Ascending aorta (tissue), 2 donors: ENCODE measurements at regions not wholly inside any gene's neighbourhood (a gene's known extent, or its start where the extent isn't known, plus 50 kb on each side); places are given as distances from the start of the nearest gene placed in this dataset.

Experiments used
- DNase-seq, 2 donors: peaks; one replicate each; pipeline ENCODE4 v3.0.0-alpha.2; 2019; ENCODE audit warnings: low spot score in 2 of 2
- H3K27ac ChIP-seq, 2 donors: fragments of 200-600 bp; sonication (generic); one replicate each; pipeline ENCODE4 v1.5.1; 2016 to 2017; ENCODE audit warnings: mild to moderate bottlenecking in 1 of 2
- H3K27me3 ChIP-seq: fragments of 200-600 bp; sonication (generic); one replicate; pipeline ENCODE4 v1.5.1; 2017
- H3K36me3 ChIP-seq, 2 donors: fragments of 200-600 bp; sonication (generic); one replicate each; pipeline ENCODE4 v1.5.1; 2016
- H3K4me1 ChIP-seq, 2 donors: fragments of 200-600 bp; sonication (generic); one replicate each; pipeline ENCODE4 v1.5.1; 2016 to 2017; ENCODE audit warnings: mild to moderate bottlenecking in 1 of 2
- H3K4me3 ChIP-seq, 2 donors: fragments of 200-600 bp; sonication (generic); one replicate each; pipeline ENCODE4 v1.5.1; 2016 to 2017; ENCODE audit warnings: mild to moderate bottlenecking in 1 of 2
- H3K9me3 ChIP-seq, 2 donors: fragments of 200-600 bp; sonication (generic); one replicate each; pipeline ENCODE4 v1.5.1; 2016
- intact Hi-C: fragments of 100-400 bp; cut with DNase I; formaldehyde crosslinking; loops from one replicate; pipeline ENCODE4 v1.15.1; 2023
- TF ChIP-seq, protein P1 (sequence below), 3 experiments: fragments of 200-600 bp in 2 of 3; fragments of 450-650 bp in 1 of 3; sonication (generic) in 2 of 3; IDR thresholded peaks; one replicate each; pipeline ENCODE4 v1.5.1; 2016 to 2019; ENCODE audit warnings: antibody characterized with exemption in 3 of 3, mild to moderate bottlenecking in 1 of 3, moderate library complexity in 1 of 3

DNA sequence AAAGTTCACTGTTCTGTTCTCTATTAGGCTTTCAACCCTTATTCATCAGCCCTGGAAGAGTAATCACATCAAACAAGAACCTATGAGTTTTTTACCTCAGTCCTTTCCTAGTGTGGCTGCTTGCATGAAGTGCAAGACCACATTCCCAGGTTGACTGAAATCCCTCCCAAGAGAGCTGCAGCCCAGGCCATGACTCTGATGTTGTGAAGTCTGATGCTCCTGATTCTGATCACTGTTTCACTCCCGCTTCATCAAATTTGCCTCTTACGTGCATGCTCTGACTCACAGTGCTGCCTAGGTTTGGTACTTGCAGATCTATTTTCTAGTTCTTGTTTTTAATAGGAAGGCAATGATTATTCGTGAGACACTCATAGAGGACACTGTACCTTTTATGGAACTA is 58.2 kb upstream of the DSEL start:
- H3K27ac ChIP-seq: no peak overlapping the region
- no peaks in the 10 kb centered on the region for H3K36me3 ChIP-seq
- no peaks in the 10 kb centered on the region for H3K9me3 ChIP-seq
- DNase-seq: no peak
- H3K4me3 ChIP-seq: no peak overlapping the region
- no peaks in the 10 kb centered on the region for H3K4me1 ChIP-seq
- no peaks in the 10 kb centered on the region for H3K27me3 ChIP-seq
- intact Hi-C loops: no loop called here
- TF ChIP-seq, protein P1, sequence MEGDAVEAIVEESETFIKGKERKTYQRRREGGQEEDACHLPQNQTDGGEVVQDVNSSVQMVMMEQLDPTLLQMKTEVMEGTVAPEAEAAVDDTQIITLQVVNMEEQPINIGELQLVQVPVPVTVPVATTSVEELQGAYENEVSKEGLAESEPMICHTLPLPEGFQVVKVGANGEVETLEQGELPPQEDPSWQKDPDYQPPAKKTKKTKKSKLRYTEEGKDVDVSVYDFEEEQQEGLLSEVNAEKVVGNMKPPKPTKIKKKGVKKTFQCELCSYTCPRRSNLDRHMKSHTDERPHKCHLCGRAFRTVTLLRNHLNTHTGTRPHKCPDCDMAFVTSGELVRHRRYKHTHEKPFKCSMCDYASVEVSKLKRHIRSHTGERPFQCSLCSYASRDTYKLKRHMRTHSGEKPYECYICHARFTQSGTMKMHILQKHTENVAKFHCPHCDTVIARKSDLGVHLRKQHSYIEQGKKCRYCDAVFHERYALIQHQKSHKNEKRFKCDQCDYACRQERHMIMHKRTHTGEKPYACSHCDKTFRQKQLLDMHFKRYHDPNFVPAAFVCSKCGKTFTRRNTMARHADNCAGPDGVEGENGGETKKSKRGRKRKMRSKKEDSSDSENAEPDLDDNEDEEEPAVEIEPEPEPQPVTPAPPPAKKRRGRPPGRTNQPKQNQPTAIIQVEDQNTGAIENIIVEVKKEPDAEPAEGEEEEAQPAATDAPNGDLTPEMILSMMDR (IDR thresholded peaks at IDR 0.05): no peak

DNA sequence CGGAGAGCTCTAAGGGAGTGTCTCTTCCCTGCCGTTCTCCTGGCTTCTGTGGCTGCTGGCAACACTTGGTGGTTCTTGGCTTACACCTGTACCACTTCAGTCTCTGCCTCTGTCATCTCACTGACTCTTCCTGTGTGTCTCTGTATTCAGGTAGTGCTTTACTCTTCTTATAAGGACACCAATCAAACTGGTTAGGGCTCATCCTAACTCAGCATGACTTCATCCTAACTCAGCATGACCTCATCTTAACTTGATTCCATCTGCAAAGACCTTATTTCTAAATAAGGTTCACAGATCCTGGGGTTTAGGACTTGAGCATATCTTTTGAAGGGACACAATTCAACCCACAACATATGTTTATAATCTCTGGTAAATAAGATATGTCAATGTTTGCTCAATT is 51.6 kb upstream of the DSEL start:
- Histone ChIP-seq H3K27me3 (no peaks in the 10 kb centered on the region), H3K36me3 (no peaks in the 10 kb centered on the region), H3K27ac (no peak overlapping the region), H3K9me3 (no peaks in the 10 kb centered on the region), H3K4me1 (no peaks in the 10 kb centered on the region), H3K4me3 (no peak overlapping the region)
- TF ChIP-seq, protein P1 (IDR thresholded peaks at IDR 0.05): no peak
- DNase-seq: no peak
- intact Hi-C loops: no loop called here
